Naive B cell (primary cell): ENCODE measurements at regions not wholly inside any gene's neighbourhood (a gene's known extent, or its start where the extent isn't known, plus 50 kb on each side); places are given as distances from the start of the nearest gene placed in this dataset.
A peak's percentile ranks its signal among the peaks of the same experiment; 100 is the strongest.
"Not testable (repeated sequence)": the region's sequence is repeated elsewhere in the genome, so short reads cannot be mapped to it uniquely, and the experiment has no call there.

Experiments used
- ATAC-seq, 2 donors: fragments of 150-1000 bp; cut with Tn5 transposase; 2 replicates each; pipeline ENCODE4 v1.10.0; 2021; ENCODE audit warnings: low read depth in 2 of 2, mild to moderate bottlenecking in 2 of 2, moderate library complexity in 2 of 2
- DNase-seq: peaks from one replicate; pipeline ENCODE4 v3.0.0; 2022
- H3K27ac Mint-ChIP-seq, 6 donors: one replicate each; pipeline ENCODE4 v1.8.0; 2020 to 2022; ENCODE audit warnings: mild to moderate bottlenecking in 6 of 6, mixed read lengths in 6 of 6, moderate library complexity in 5 of 6, inconsistent platforms in 2 of 6
- H3K27me3 Mint-ChIP-seq, 3 donors: one replicate each; pipeline ENCODE4 v1.8.0; 2021 to 2022; ENCODE audit warnings: mixed read lengths in 3 of 3, mild to moderate bottlenecking in 1 of 3
- H3K36me3 Mint-ChIP-seq, 2 donors: one replicate each; pipeline ENCODE4 v1.8.0; 2020 to 2022; ENCODE audit warnings: mixed read lengths in 2 of 2, inconsistent platforms in 1 of 2, mild to moderate bottlenecking in 1 of 2
- H3K4me1 Mint-ChIP-seq, 3 donors: one replicate each; pipeline ENCODE4 v1.8.0; 2020 to 2022; ENCODE audit warnings: mixed read lengths in 3 of 3, inconsistent platforms in 1 of 3, mild to moderate bottlenecking in 1 of 3, moderate library complexity in 1 of 3
- H3K4me3 Mint-ChIP-seq, 8 donors: one replicate each; pipeline ENCODE4 v1.8.0; 2020 to 2022; ENCODE audit warnings: mild to moderate bottlenecking in 8 of 8, mixed read lengths in 8 of 8, moderate library complexity in 8 of 8, inconsistent platforms in 2 of 8
- H3K9me3 Mint-ChIP-seq, 7 donors: one replicate each; pipeline ENCODE4 v1.8.0; 2020 to 2022; ENCODE audit warnings: mixed read lengths in 7 of 7, mild to moderate bottlenecking in 5 of 7, inconsistent platforms in 2 of 7, moderate library complexity in 1 of 7

DNA sequence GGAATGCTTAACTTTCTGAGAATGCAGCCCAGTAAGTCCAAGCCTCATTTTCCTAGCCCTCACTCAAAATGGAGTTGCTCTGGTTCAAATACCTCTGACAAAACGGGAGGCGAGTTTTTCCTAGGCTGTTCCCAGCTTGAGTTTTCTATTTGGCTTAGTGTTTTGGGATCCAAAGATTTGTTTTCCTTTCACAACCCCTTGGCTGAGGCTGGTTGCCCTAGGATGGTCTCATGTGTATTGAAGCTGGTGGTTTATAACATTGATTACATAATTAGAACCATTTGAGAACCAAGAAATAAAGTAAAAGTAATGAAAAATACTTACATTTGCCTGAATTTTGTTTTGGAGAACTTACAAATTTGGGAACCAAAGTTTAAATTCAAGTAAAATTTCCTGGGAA is 611.1 kb upstream of the LUZP2 start:
- Mint-ChIP-seq H3K36me3 (peaks cover 0 to 2% of the 10 kb centered on the region in 2 donors), H3K4me3 (no peak overlapping the region), H3K9me3 (peaks cover 0 to 7% (median under 1%) of the 10 kb centered on the region in 7 donors), H3K4me1 (no peaks in the 10 kb centered on the region), H3K27ac (no peak overlapping the region), H3K27me3 (no peaks in the 10 kb centered on the region)
- ATAC-seq = no peak
- no peak for DNase-seq

DNA sequence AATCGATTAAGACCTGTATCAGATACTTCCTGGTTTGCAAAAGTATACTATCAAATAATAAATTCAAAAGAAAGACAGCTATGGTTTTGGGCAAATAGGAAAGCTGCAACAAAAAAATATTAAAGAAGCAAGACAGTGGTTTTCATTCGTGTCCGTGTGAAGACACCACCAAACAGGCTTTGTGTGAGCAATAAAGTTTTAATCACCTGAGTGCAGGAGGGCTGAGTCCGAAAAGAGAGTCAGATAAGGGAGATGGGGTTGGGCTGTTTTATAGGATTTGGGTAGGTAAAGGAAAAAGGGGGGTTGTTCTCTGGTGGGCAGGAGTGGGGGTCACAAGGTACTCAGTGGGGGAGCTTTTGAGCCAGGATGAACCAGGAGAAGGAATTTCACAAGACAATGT is 609.7 kb upstream of the LUZP2 start:
- not testable (repeated sequence) for DNase-seq, H3K4me1 Mint-ChIP-seq, H3K27me3 Mint-ChIP-seq, H3K4me3 Mint-ChIP-seq, ATAC-seq, H3K27ac Mint-ChIP-seq
- Mint-ChIP-seq H3K9me3 (peaks cover 0 to 14% (median 3%) of the 10 kb centered on the region in 7 donors), H3K36me3 (peaks cover 0 to 10% of the 10 kb centered on the region in 2 donors)

DNA sequence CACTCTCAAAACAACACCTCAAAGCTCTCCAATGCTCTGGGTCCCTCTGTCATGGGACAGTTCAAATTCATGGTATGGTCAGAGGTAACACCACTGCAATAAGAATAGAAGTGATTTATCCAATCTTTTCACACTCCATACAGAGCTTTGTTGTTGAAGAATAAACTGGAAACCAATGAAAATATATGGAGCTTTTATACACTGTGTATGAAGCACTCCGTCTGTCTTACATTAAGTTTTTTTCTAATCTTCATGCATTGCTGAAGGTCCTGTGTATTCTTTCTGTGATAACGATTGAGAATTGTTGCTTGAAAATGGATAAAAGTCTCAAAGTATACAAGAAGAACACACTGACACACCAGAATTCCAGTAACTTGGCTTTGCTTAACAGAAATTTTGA is 603.7 kb upstream of the LUZP2 start:
- Mint-ChIP-seq H3K27ac (no peak overlapping the region), H3K27me3 (no peaks in the 10 kb centered on the region), H3K4me3 (no peak overlapping the region), H3K4me1 (no peaks in the 10 kb centered on the region), H3K9me3 (peaks cover 0 to 16% (median 2%) of the 10 kb centered on the region in 7 donors), H3K36me3 (peaks cover 0 to 10% of the 10 kb centered on the region in 2 donors)
- ATAC-seq (no peak), DNase-seq (no peak)

DNA sequence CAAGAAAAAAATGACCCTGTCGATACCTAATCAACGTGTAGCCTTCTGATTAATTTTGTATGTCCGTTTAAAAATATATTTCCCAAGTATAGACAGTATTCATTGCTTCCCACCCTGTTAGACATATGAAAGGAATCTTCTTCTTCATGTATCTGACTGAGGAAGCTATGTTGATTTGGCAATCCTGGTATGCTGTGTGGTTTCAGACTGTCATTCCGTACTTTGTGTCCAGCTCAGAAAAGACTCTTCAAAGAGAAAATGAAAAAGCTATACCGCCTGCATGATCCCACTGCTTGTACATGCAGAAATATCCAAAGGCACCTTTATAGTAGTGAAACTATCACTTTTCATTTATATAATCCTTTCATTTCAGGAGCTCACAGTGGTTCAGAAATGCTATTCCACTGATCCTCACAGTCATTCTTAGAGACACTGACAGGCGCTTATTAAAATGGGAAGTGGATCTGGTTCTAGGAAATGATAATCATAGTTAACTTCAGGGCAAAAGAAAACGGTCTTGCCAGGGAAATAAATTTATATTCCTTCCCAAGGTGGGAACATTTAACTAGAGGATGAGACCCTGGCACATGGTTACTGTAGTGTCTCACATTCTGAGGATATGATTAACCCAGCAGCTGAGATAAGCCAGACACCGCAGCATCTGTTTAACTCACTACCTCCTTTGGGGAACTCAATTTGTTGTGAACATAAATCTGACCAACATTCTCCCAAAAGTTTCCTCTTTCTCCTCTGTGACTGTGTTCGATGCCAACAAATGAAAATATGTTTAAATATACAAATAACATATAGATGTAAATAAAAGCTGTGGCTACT is 599.2 kb upstream of the LUZP2 start:
- H3K4me1 Mint-ChIP-seq = no peaks in the 10 kb centered on the region
- no peak overlapping the region for H3K27ac Mint-ChIP-seq
- no peak for ATAC-seq
- H3K27me3 Mint-ChIP-seq = no peaks in the 10 kb centered on the region
- no peak for DNase-seq
- H3K4me3 Mint-ChIP-seq = no peak overlapping the region
- H3K36me3 Mint-ChIP-seq = no peaks in the 10 kb centered on the region
- peaks cover 0 to 2% (median 0%) of the 10 kb centered on the region in 7 donors for H3K9me3 Mint-ChIP-seq

DNA sequence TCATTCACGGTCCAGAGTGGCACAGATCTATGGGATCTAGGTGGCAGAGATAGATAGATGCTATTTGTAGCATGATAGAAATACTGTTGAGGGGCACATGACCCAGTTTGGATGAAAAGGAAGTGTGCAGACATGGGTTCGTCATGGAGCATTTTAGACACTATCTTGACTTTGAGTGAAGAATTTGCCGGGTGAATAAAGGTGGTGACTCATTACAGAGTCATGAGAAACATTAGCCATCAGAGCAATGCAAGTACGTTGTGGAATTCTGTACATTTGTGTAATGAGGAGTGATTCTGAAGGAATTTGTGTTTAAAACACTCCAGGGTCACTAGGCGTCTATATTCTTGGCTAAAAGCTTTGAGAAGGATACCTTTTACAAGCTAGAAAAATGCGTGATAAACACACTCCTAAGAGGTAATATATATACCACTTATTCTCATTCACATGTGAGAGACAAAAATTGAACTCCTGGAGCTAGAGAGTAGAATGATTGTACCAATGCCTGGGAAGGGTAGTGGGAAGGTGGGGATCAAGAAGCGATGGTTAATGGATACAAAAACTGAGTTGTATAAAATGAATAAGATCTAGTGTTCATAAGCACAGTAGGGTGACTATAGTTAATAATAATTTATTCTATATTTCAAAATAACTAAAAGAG is 593.7 kb upstream of the LUZP2 start:
- DNase-seq = no peak
- peaks cover 0 to 1% (median 0%) of the 10 kb centered on the region in 7 donors for H3K9me3 Mint-ChIP-seq
- no peak overlapping the region for H3K4me3 Mint-ChIP-seq
- no peak overlapping the region for H3K27ac Mint-ChIP-seq
- no peaks in the 10 kb centered on the region for H3K27me3 Mint-ChIP-seq
- H3K36me3 Mint-ChIP-seq = no peaks in the 10 kb centered on the region
- no peak for ATAC-seq
- no peaks in the 10 kb centered on the region for H3K4me1 Mint-ChIP-seq

DNA sequence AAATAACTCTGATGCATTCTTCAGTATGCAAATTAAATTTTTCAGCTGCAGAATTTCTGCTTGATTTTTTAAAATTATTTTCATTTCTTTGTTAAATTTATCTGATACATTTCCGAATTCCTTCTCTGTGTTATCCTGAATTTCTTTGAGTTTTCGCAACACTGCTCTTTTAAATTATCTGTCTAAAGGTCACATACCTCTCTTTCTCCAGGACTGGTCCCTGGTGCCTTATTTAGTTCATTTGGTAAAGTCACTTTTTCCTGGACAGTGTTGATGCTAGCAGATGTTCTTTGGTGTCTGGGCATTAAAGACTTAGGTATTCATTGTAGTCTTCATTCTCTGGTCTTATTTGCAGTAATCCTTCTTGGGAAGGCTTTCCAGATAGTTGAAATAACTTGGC is 577.4 kb upstream of the LUZP2 start:
- Mint-ChIP-seq H3K27ac (no peak overlapping the region), H3K9me3 (peaks cover 0 to 18% (median 0%) of the 10 kb centered on the region in 7 donors), H3K4me3 (no peak overlapping the region), H3K36me3 (no peaks in the 10 kb centered on the region), H3K27me3 (no peaks in the 10 kb centered on the region), H3K4me1 (no peaks in the 10 kb centered on the region)
- ATAC-seq (no peak), DNase-seq (no peak)

DNA sequence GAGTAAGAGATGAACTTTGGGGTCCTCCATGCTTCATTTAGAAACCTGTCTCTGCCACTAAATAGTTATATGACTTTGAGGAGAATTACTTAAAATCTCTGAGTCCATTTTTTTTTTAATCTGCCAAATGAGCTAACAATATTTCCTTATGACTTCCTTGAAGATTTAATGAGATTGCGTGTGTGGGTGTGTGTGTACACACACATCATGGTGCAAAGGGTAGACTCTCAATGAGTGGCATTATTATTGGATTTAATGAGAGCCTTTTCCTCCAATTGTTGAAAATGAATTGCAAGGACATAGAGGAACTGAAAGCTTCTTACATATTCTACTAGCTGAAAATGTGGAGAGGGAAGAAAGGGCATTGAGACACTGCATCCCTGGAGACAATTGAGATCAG is 573.5 kb upstream of the LUZP2 start:
- no peaks in the 10 kb centered on the region for H3K9me3 Mint-ChIP-seq
- no peak for DNase-seq
- H3K4me3 Mint-ChIP-seq = no peak overlapping the region
- no peaks in the 10 kb centered on the region for H3K27me3 Mint-ChIP-seq
- H3K27ac Mint-ChIP-seq = no peak overlapping the region
- ATAC-seq = no peak
- no peaks in the 10 kb centered on the region for H3K4me1 Mint-ChIP-seq
- no peaks in the 10 kb centered on the region for H3K36me3 Mint-ChIP-seq

DNA sequence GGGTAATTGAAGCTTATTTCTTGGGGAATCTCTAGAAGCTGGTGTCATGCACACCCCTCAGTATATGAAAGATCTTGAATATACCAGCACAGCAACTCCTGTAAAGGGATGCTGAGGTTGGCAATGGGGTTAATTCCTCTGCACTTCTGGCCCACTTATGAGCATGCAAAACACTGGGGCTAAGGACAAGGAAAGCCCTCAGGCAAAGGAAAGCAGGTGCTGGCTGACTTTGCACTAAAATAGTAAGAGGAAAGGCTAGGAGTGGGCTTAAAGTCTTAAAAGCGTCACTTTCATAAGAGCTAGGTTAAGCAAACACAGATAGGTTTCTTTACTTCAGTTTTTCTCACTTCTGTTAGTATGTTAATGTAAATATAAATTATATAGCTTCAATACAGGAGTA is 572.6 kb upstream of the LUZP2 start:
- Mint-ChIP-seq H3K27ac (no peak overlapping the region), H3K9me3 (no peaks in the 10 kb centered on the region), H3K4me3 (no peak overlapping the region), H3K36me3 (no peaks in the 10 kb centered on the region), H3K27me3 (no peaks in the 10 kb centered on the region), H3K4me1 (no peaks in the 10 kb centered on the region)
- ATAC-seq = no peak
- DNase-seq = no peak

DNA sequence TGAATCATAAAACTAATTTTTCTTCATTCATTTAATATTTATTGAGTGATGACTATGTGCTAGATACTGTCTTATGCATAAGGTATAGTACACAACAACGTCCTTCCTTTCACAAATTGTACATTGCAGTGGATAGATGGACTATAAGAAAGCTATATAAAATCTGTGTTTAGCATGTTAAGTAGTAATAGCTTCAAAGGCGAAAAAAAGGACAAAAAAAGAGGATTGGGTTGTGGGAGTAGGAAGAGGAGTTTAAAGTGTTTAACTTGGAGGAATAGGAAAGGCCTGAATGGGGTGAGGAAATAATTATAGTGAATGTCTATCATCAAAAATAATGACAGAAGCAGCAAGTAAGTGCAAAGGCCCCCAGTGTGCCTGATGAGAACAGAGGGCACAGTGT is 565.4 kb upstream of the LUZP2 start:
- no peak for DNase-seq
- no peak for ATAC-seq
- H3K9me3 Mint-ChIP-seq = peaks cover 0 to 5% (median 0%) of the 10 kb centered on the region in 7 donors
- H3K27me3 Mint-ChIP-seq = no peaks in the 10 kb centered on the region
- H3K36me3 Mint-ChIP-seq = no peaks in the 10 kb centered on the region
- peaks cover 5 to 7% (median 6%) of the 10 kb centered on the region in 3 donors for H3K4me1 Mint-ChIP-seq
- H3K27ac Mint-ChIP-seq = peak overlapping the region in 1 of 6 donors; percentile 46
- H3K4me3 Mint-ChIP-seq = peak overlapping the region in 1 of 8 donors; percentile 29

DNA sequence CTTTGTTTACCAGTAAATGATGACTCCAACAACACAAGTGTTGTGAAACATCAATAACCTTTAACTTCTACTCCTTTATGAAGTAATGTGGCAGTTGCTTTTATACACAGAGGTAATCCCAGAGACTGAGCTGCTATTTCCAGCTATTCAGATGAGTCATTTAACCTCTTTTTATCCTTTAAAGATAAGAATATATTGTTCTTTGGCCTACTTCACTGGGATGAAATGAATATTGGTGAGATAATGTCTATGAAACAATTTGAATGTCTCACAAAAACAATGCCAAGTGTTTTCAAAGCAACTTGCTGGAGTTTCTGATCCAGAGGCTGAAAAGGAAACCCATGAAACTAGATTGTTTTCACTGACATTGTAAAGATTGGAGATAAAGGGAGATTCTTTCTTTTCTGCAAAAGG is 564.4 kb upstream of the LUZP2 start:
- H3K4me1 Mint-ChIP-seq = peaks cover 5 to 7% (median 6%) of the 10 kb centered on the region in 3 donors
- H3K4me3 Mint-ChIP-seq = no peak overlapping the region
- ATAC-seq (no peak), DNase-seq (no peak)
- H3K27ac Mint-ChIP-seq = no peak overlapping the region
- no peaks in the 10 kb centered on the region for H3K36me3 Mint-ChIP-seq
- peaks cover 0 to 5% (median 0%) of the 10 kb centered on the region in 7 donors for H3K9me3 Mint-ChIP-seq
- H3K27me3 Mint-ChIP-seq = no peaks in the 10 kb centered on the region

DNA sequence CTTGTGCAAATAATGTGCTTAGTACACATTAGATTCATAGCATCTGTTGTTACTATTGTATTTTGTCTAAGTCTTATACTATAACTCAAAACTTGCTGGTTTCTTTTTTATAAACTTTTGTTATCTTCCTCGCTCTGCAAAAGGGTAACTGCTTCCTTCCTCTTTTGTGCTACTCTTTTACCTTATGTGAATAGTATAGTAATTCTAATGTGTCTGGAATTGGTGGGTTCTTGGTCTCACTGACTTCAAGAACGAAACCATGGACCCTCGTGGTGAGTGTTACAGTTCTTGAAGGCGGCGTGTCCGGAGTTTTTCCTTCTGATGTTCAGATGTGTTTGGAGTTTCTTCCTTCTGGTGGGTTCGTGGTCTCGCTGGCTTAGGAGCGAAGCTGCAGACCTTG is 563.1 kb upstream of the LUZP2 start:
- DNase-seq = no peak
- Mint-ChIP-seq H3K4me1 (peaks cover 5 to 7% (median 6%) of the 10 kb centered on the region in 3 donors), H3K36me3 (no peaks in the 10 kb centered on the region), H3K27me3 (no peaks in the 10 kb centered on the region), H3K9me3 (peaks cover 0 to 5% (median 0%) of the 10 kb centered on the region in 7 donors), H3K4me3 (peak overlapping the region; percentile 11 to 83 (median 52)), H3K27ac (peak overlapping the region in 1 of 6 donors; percentile 22)
- no peak for ATAC-seq

DNA sequence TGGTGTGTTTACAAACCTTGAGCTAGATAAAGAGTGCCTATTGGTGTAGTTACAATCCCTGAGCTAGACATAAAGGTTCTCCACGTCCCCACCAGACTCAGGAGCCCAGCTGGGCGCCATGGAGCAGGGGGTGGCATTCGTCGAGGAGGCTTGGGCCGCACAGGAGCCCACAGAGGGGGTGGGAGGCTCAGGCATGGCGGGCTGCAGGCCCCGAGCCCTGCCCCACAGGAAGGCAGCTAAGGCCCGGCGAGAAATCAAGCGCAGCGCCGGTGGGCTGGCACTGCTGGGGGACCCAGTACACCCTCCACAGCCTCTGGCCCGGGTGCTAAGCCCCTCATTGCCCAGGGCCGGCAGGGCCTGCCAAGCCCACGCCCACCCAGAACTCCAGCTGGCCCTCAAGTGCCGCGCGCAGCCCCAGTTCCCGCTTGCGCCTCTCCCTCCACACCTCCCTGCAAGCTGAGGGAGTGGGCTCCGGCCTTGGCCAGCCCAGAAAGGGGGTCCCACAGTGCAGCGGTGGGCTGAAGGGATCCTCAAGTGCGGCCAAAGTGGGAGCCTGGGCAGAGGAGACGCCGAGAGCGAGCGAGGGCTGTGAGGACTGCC is 562.1 kb upstream of the LUZP2 start:
- H3K9me3 Mint-ChIP-seq, ATAC-seq, H3K36me3 Mint-ChIP-seq, DNase-seq, H3K4me1 Mint-ChIP-seq, H3K27me3 Mint-ChIP-seq, H3K27ac Mint-ChIP-seq: not testable (repeated sequence)
- peak overlapping the region in 1 of 8 donors; percentile 64 for H3K4me3 Mint-ChIP-seq

DNA sequence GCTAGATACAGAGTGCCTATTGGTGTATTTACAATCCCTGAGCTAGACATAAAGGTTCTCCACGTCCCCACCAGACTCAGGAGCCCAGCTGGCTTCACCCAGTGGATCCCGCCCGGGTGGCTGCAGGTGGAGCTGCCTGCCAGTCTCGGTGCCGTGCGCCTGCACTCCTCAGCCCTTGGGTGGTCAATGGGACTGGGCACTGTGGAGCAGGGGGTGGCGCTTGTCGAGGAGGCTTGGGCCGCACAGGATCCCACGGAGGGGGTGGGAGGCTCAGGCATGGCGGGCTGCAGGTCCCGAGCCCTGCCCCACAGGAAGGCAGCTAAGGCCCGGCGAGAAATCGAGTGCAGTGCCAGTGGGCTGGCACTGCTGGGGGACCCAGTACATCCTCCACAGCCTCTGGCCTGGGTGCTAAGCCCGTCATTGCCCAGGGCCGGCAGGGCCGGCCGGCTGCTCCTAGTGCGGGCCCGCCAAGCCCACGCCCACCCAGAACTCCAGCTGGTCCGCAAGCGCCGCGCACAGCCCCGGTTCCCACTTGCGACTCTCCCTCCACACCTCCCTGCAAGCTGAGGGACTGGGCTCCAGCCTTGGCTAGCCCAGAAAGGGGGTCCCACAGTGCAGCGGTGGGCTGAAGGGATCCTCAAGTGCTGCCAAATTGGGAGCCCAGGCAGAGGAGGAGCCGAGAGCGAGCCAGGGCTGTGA is 554.6 kb upstream of the LUZP2 start:
- not testable (repeated sequence) for H3K4me1 Mint-ChIP-seq, DNase-seq, ATAC-seq, H3K4me3 Mint-ChIP-seq, H3K36me3 Mint-ChIP-seq, H3K27me3 Mint-ChIP-seq, H3K27ac Mint-ChIP-seq, H3K9me3 Mint-ChIP-seq
